ENCODE measurements at regions not wholly inside any gene's neighbourhood (a gene's known extent, or its start where the extent isn't known, plus 50 kb on each side); places are given as distances from the start of the nearest gene placed in this dataset.

- Histone ChIP-seq H3K9me3 (no peaks in the 10 kb centered on the region), H3K4me3 (no peak overlapping the region), H3K4me1 (no peaks in the 10 kb centered on the region), H3K36me3 (no peaks in the 10 kb centered on the region), H3K27ac (no peak overlapping the region), H3K27me3 (no peaks in the 10 kb centered on the region)
- TF ChIP-seq CTCF (IDR thresholded peaks at IDR 0.05), result no peak
- no peak for TF ChIP-seq POLR2A (IDR thresholded peaks at IDR 0.05)
- WGBS, 2 donors, result 67 to 79% methylated on average over 1 of the region's 1 CpG
- no peak for DNase-seq
- intact Hi-C loops (cut with DNase I), result no loop called here
These were observed 745.2 kb upstream of the C9orf72 start for GRCh38 chr9:28318515-28318914.

- Histone ChIP-seq H3K36me3 (no peaks in the 10 kb centered on the region), H3K27ac (no peak overlapping the region), H3K9me3 (no peaks in the 10 kb centered on the region), H3K4me3 (no peak overlapping the region), H3K27me3 (no peaks in the 10 kb centered on the region), H3K4me1 (no peaks in the 10 kb centered on the region)
- TF ChIP-seq CTCF (IDR thresholded peaks at IDR 0.05) (no peak), POLR2A (IDR thresholded peaks at IDR 0.05) (no peak)
- no peak for DNase-seq
- intact Hi-C loops (cut with DNase I), result no loop called here
- 62 to 66% methylated on average over 2 of the region's 2 CpGs for WGBS, 2 donors
These were observed 746.7 kb upstream of the C9orf72 start for GRCh38 chr9:28319981-28320380.

GRCh38 chr9:28320616-28321015, 747.3 kb upstream of the C9orf72 start:
- no peaks in the 10 kb centered on the region for H3K4me1 ChIP-seq
- TF ChIP-seq CTCF (IDR thresholded peaks at IDR 0.05), result no peak
- TF ChIP-seq POLR2A (IDR thresholded peaks at IDR 0.05), result no peak
- DNase-seq, result no peak
- H3K9me3 ChIP-seq, result no peaks in the 10 kb centered on the region
- no peak overlapping the region for H3K4me3 ChIP-seq
- intact Hi-C loops (cut with DNase I), result no loop called here
- no peak overlapping the region for H3K27ac ChIP-seq
- WGBS, 2 donors, result 30 to 32% methylated on average over 5 of the region's 5 CpGs
- H3K27me3 ChIP-seq, result no peaks in the 10 kb centered on the region
- H3K36me3 ChIP-seq, result no peaks in the 10 kb centered on the region

DNA sequence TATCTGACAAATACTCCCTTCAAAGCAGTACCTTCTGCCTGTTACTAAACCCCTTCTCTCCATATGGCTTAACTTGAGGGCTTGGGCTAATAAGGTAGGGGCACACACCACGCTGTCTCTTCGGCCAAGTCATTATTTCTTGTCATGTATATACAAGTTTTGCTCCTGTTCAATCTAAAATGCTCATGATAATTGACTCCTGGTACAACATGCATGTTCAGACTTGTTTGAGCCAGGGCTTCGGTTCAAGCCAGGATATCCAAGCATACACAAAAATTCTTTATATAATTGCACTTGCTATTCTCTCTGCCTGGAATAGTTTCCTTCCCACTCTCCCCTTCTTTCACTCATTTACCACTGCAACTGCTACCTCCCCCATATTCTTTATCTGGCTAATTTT, 756.0 kb upstream of the C9orf72 start:
- TF ChIP-seq CTCF (IDR thresholded peaks at IDR 0.05) (no peak), POLR2A (IDR thresholded peaks at IDR 0.05) (no peak)
- no peak for DNase-seq
- H3K27ac ChIP-seq, result no peak overlapping the region
- intact Hi-C loops (cut with DNase I), result no loop called here
- H3K36me3 ChIP-seq, result no peaks in the 10 kb centered on the region
- no peaks in the 10 kb centered on the region for H3K9me3 ChIP-seq
- no peaks in the 10 kb centered on the region for H3K27me3 ChIP-seq
- H3K4me1 ChIP-seq, result peaks cover 0 to 9% (median 0%) of the 10 kb centered on the region in 3 donors
- no peak overlapping the region for H3K4me3 ChIP-seq
- WGBS, 2 donors, result 27 to 35% methylated on average over 3 of the region's 3 CpGs

DNA sequence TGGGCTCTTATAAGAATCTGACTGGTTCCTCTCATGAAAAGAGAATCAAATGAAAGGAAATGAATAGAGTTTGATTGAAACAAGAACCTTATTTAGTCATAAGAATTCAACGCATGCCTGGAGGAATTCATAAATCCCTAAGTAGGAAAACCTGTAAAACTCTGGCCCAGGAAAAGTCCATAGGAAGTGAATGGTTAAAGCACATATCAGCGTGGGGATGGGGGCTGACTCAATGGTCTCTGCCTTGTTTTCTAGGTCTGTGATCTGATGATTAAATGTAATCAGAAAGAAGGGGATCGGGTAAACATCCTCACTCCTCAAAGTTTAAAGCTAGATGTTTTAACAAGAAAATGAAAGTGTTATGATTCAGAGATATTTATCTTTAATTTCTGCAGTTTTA, 759.4 kb upstream of the C9orf72 start:
- Histone ChIP-seq H3K27me3 (no peaks in the 10 kb centered on the region), H3K36me3 (no peaks in the 10 kb centered on the region), H3K9me3 (no peaks in the 10 kb centered on the region), H3K4me1 (peaks cover 0 to 9% (median 0%) of the 10 kb centered on the region in 3 donors), H3K4me3 (no peak overlapping the region), H3K27ac (no peak overlapping the region)
- intact Hi-C loops (cut with DNase I), result no loop called here
- WGBS, 2 donors, result 47 to 54% methylated on average over 3 of the region's 3 CpGs
- TF ChIP-seq CTCF (IDR thresholded peaks at IDR 0.05), result no peak
- TF ChIP-seq POLR2A (IDR thresholded peaks at IDR 0.05), result no peak
- no peak for DNase-seq
